BE2C (cell line): ENCODE measurements at regions not wholly inside any gene's neighbourhood (a gene's known extent, or its start where the extent isn't known, plus 50 kb on each side); places are given as distances from the start of the nearest gene placed in this dataset.
"Not testable (repeated sequence)": the region's sequence is repeated elsewhere in the genome, so short reads cannot be mapped to it uniquely, and the experiment has no call there.

ENCODE experiments used
- DNase-seq: peaks from one replicate; pipeline ENCODE4 v3.0.0-alpha.2; 2020
- H3K27me3 ChIP-seq: fragments of 250-450 bp; sonication (Bioruptor Pico); 2 replicates; pipeline ENCODE4 v1.5.1; 2020; ENCODE audit warnings: mild to moderate bottlenecking
- H3K36me3 ChIP-seq: fragments of 250-450 bp; sonication (Bioruptor Pico); 2 replicates; pipeline ENCODE4 v1.5.1; 2020; ENCODE audit warnings: mild to moderate bottlenecking
- H3K4me1 ChIP-seq: fragments of 250-450 bp; sonication (Bioruptor Pico); 2 replicates; pipeline ENCODE4 v1.5.1; 2020
- H3K4me3 ChIP-seq: 2 replicates; pipeline ENCODE4 v1.5.1; 2011; ENCODE audit warnings: low read depth, low read length
- H3K9me3 ChIP-seq: fragments of 250-450 bp; sonication (Bioruptor Pico); 2 replicates; pipeline ENCODE4 v1.5.1; 2020
- CTCF ChIP-seq: IDR thresholded peaks from 2 replicates; pipeline ENCODE4 v1.5.1; 2012; ENCODE audit warnings: mild to moderate bottlenecking, low read depth, low read length

GRCh38 chr7:97928844-97929243 lies 56.6 kb upstream of the ASNS start:
- not testable (repeated sequence) for H3K36me3 ChIP-seq, H3K4me3 ChIP-seq, DNase-seq, H3K4me1 ChIP-seq, H3K27me3 ChIP-seq, H3K9me3 ChIP-seq

- peak; percentile 69 for DNase-seq
- H3K27me3 ChIP-seq, H3K9me3 ChIP-seq, H3K36me3 ChIP-seq, H3K4me1 ChIP-seq: not testable (repeated sequence)
- peak overlapping the region; percentile 43 for H3K4me3 ChIP-seq
- TF ChIP-seq CTCF = peak; percentile 41
Observed at GRCh38 chr7:97927790-97928748, 55.9 kb upstream of the ASNS start.
